ENCODE measurements at regions not wholly inside any gene's neighbourhood (a gene's known extent, or its start where the extent isn't known, plus 50 kb on each side); places are given as distances from the start of the nearest gene placed in this dataset.

- TF ChIP-seq CTCF (conservative IDR thresholded peaks at IDR 0.05), result no peak
- TF ChIP-seq EZH2 (IDR thresholded peaks at IDR 0.05; ENCODE audit: low read depth), result no peak
Observed at GRCh38 chr17:79365836-79366770, 244.7 kb downstream of the RBFOX3 start.
